Naive B cell (primary cell): ENCODE measurements at regions not wholly inside any gene's neighbourhood (a gene's known extent, or its start where the extent isn't known, plus 50 kb on each side); places are given as distances from the start of the nearest gene placed in this dataset.

ENCODE experiments used
- ATAC-seq, 2 donors: fragments of 150-1000 bp; cut with Tn5 transposase; 2 replicates each; pipeline ENCODE4 v1.10.0; 2021; ENCODE audit warnings: low read depth in 2 of 2, mild to moderate bottlenecking in 2 of 2, moderate library complexity in 2 of 2
- DNase-seq: peaks from one replicate; pipeline ENCODE4 v3.0.0; 2022
- H3K27ac Mint-ChIP-seq, 6 donors: one replicate each; pipeline ENCODE4 v1.8.0; 2020 to 2022; ENCODE audit warnings: mild to moderate bottlenecking in 6 of 6, mixed read lengths in 6 of 6, moderate library complexity in 5 of 6, inconsistent platforms in 2 of 6
- H3K27me3 Mint-ChIP-seq, 3 donors: one replicate each; pipeline ENCODE4 v1.8.0; 2021 to 2022; ENCODE audit warnings: mixed read lengths in 3 of 3, mild to moderate bottlenecking in 1 of 3
- H3K36me3 Mint-ChIP-seq, 2 donors: one replicate each; pipeline ENCODE4 v1.8.0; 2020 to 2022; ENCODE audit warnings: mixed read lengths in 2 of 2, inconsistent platforms in 1 of 2, mild to moderate bottlenecking in 1 of 2
- H3K4me1 Mint-ChIP-seq, 3 donors: one replicate each; pipeline ENCODE4 v1.8.0; 2020 to 2022; ENCODE audit warnings: mixed read lengths in 3 of 3, inconsistent platforms in 1 of 3, mild to moderate bottlenecking in 1 of 3, moderate library complexity in 1 of 3
- H3K4me3 Mint-ChIP-seq, 8 donors: one replicate each; pipeline ENCODE4 v1.8.0; 2020 to 2022; ENCODE audit warnings: mild to moderate bottlenecking in 8 of 8, mixed read lengths in 8 of 8, moderate library complexity in 8 of 8, inconsistent platforms in 2 of 8
- H3K9me3 Mint-ChIP-seq, 7 donors: one replicate each; pipeline ENCODE4 v1.8.0; 2020 to 2022; ENCODE audit warnings: mixed read lengths in 7 of 7, mild to moderate bottlenecking in 5 of 7, inconsistent platforms in 2 of 7, moderate library complexity in 1 of 7

DNA sequence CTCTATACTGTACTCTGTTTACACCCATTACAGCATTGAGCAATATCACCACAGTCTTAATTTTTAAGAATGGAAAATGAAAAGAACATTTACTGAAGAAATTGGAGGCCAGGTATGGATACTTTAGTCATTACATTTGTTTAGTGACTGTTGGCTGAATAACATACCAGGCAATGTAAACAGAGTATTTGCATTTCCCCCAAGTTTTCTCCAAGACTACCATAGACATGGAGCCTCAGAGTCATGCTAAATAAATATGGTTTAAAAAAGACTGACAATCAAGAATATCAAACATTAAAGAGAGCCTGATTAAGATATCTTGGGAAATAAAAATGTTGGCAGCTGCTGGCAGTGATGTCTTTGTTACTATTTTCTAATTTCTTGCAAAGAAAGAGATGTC lies 136.9 kb upstream of the ADAMTS5 start:
- Mint-ChIP-seq H3K4me1 (no peaks in the 10 kb centered on the region), H3K36me3 (no peaks in the 10 kb centered on the region), H3K27ac (no peak overlapping the region), H3K27me3 (no peaks in the 10 kb centered on the region), H3K4me3 (no peak overlapping the region), H3K9me3 (peaks cover 0 to 9% (median 3%) of the 10 kb centered on the region in 7 donors)
- no peak for ATAC-seq
- DNase-seq: no peak

GRCh38 chr21:27101523-27101922 lies 134.6 kb upstream of the ADAMTS5 start:
- Mint-ChIP-seq H3K4me1 (no peaks in the 10 kb centered on the region), H3K27me3 (no peaks in the 10 kb centered on the region), H3K4me3 (no peak overlapping the region), H3K27ac (no peak overlapping the region), H3K9me3 (peaks cover 0 to 13% (median 5%) of the 10 kb centered on the region in 7 donors), H3K36me3 (no peaks in the 10 kb centered on the region)
- DNase-seq (no peak), ATAC-seq (no peak)

DNA sequence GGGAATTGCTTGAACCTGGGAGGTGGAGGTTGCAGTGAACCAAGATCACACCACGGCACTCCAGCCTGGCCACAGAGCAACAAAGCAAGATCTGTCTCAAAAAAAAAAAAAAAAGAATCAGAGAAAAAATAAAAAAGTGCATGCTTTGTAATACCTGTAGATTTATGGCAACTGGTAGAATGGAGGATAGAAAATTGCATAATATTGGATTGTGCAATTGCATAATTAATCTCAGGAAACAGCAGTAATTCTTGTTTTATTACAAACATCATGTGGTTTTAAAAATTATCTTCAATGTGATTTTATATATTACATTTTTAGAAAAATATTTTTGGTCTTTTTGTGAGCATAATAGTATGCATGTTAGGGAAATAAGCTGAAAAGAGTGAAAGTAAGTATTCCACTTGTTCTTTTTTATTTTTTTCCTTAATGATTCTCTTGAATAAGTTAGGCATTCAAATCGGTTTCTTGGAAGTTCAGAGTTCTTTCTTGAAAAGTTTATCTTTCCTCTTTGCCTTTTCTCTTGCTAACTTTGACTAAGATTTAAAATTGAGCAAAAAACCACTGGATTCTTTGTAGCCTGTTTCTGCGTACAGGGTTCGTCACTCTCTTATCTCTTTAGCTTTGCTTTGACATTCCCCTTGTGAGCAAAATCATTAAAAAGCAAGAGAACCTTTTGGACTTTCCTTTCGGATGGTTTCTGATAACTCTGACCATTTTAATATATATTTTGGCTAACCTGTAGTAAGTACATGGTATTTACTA lies 127.5 kb upstream of the ADAMTS5 start:
- Mint-ChIP-seq H3K27ac (no peak overlapping the region), H3K36me3 (no peaks in the 10 kb centered on the region), H3K4me1 (no peaks in the 10 kb centered on the region), H3K27me3 (no peaks in the 10 kb centered on the region), H3K9me3 (peaks cover 0 to 8% (median under 1%) of the 10 kb centered on the region in 7 donors), H3K4me3 (no peak overlapping the region)
- DNase-seq (no peak), ATAC-seq (no peak)

GRCh38 chr21:27086630-27087029 lies 119.7 kb upstream of the ADAMTS5 start:
- DNase-seq: no peak
- Mint-ChIP-seq H3K9me3 (peaks cover 0 to 5% (median 2%) of the 10 kb centered on the region in 7 donors), H3K4me1 (no peaks in the 10 kb centered on the region), H3K27me3 (no peaks in the 10 kb centered on the region), H3K27ac (no peak overlapping the region), H3K36me3 (no peaks in the 10 kb centered on the region), H3K4me3 (no peak overlapping the region)
- ATAC-seq: no peak

GRCh38 chr21:27086186-27086585 lies 119.3 kb upstream of the ADAMTS5 start:
- Mint-ChIP-seq H3K4me3 (no peak overlapping the region), H3K4me1 (no peaks in the 10 kb centered on the region), H3K27ac (no peak overlapping the region), H3K27me3 (no peaks in the 10 kb centered on the region), H3K9me3 (peaks cover 0 to 5% (median 2%) of the 10 kb centered on the region in 7 donors), H3K36me3 (no peaks in the 10 kb centered on the region)
- no peak for DNase-seq
- no peak for ATAC-seq

- H3K27me3 Mint-ChIP-seq: no peaks in the 10 kb centered on the region
- DNase-seq (no peak), ATAC-seq (no peak)
Observed at GRCh38 chr21:27085387-27085786, 118.5 kb upstream of the ADAMTS5 start.

GRCh38 chr21:27083144-27083543 lies 116.3 kb upstream of the ADAMTS5 start:
- H3K27me3 Mint-ChIP-seq: no peaks in the 10 kb centered on the region
- peaks cover 0 to 5% (median 4%) of the 10 kb centered on the region in 7 donors for H3K9me3 Mint-ChIP-seq
- ATAC-seq: no peak
- no peak overlapping the region for H3K4me3 Mint-ChIP-seq
- H3K27ac Mint-ChIP-seq: no peak overlapping the region
- no peaks in the 10 kb centered on the region for H3K4me1 Mint-ChIP-seq
- DNase-seq: no peak
- no peaks in the 10 kb centered on the region for H3K36me3 Mint-ChIP-seq

More at GRCh38 chr21:27085387-27085786, 118.5 kb upstream of the ADAMTS5 start:
- H3K4me1 Mint-ChIP-seq: no peaks in the 10 kb centered on the region
- H3K4me3 Mint-ChIP-seq: no peak overlapping the region
- no peaks in the 10 kb centered on the region for H3K36me3 Mint-ChIP-seq
- H3K27ac Mint-ChIP-seq: no peak overlapping the region
- peaks cover 0 to 5% (median 4%) of the 10 kb centered on the region in 7 donors for H3K9me3 Mint-ChIP-seq

DNA sequence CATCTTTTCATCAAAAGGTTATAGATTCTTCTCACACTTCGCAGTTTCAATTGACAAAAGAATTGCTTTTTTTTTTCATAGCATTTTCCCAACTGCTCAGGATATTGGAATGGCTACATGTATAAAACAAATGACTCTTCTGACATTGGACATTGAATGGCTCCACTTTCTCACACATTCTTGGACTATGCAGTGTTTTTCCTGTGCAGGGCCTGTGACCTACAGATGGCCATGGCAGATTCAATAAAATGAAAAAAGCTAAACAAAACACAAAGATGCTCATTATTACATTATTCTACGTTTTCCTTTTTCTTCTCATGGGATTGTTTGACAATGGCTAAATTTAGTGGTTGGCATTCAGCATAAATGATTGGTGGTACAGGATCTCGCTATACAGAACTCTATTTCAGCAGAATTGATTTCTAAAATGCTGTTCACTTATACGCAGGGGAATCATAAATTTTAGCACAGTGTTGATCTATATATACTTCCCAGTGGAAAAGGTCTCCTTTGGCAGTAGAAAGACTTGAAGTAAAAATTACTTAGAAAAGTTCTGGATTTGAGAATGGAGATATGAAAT lies 115.6 kb upstream of the ADAMTS5 start:
- Mint-ChIP-seq H3K27me3 (no peaks in the 10 kb centered on the region), H3K9me3 (peaks cover 0 to 5% (median 4%) of the 10 kb centered on the region in 7 donors), H3K27ac (no peak overlapping the region), H3K4me1 (no peaks in the 10 kb centered on the region), H3K4me3 (no peak overlapping the region), H3K36me3 (no peaks in the 10 kb centered on the region)
- DNase-seq: no peak
- ATAC-seq: no peak

GRCh38 chr21:27079636-27080240 lies 112.8 kb upstream of the ADAMTS5 start:
- DNase-seq (no peak), ATAC-seq (no peak)
- Mint-ChIP-seq H3K4me3 (no peak overlapping the region), H3K9me3 (peaks cover 0 to 5% (median 2%) of the 10 kb centered on the region in 7 donors), H3K4me1 (no peaks in the 10 kb centered on the region), H3K27ac (no peak overlapping the region), H3K27me3 (no peaks in the 10 kb centered on the region), H3K36me3 (no peaks in the 10 kb centered on the region)

DNA sequence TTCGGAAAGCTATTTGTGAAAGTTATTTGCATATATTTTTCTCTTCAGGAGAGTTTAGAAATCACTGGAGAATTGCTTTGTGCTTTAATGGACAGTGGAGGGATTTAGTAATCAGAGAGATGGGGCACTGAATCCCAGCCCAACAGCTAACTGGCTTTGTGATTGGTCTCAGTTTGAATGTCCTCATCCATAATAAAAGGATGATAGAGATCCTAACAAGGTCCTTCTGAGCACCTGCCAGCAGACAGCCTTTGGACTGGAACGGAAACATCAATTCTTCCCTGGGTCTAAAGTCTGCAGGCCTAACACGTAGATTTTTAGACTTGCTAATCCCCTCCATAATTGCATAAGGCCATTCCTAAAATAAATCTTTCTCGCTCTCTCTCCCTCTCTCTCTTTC lies 112.0 kb upstream of the ADAMTS5 start:
- Mint-ChIP-seq H3K27ac (no peak overlapping the region), H3K9me3 (peaks cover 0 to 4% (median 2%) of the 10 kb centered on the region in 7 donors), H3K36me3 (no peaks in the 10 kb centered on the region), H3K27me3 (no peaks in the 10 kb centered on the region), H3K4me1 (no peaks in the 10 kb centered on the region), H3K4me3 (no peak overlapping the region)
- ATAC-seq (no peak), DNase-seq (no peak)

GRCh38 chr21:27077501-27077900 lies 110.6 kb upstream of the ADAMTS5 start:
- Mint-ChIP-seq H3K27me3 (no peaks in the 10 kb centered on the region), H3K36me3 (no peaks in the 10 kb centered on the region), H3K4me3 (no peak overlapping the region), H3K4me1 (no peaks in the 10 kb centered on the region), H3K9me3 (peaks cover 0 to 3% (median 0%) of the 10 kb centered on the region in 7 donors), H3K27ac (no peak overlapping the region)
- ATAC-seq (no peak), DNase-seq (no peak)

- Mint-ChIP-seq H3K4me3 (no peak overlapping the region), H3K27me3 (no peaks in the 10 kb centered on the region), H3K36me3 (no peaks in the 10 kb centered on the region), H3K9me3 (peaks cover 0 to 5% (median 2%) of the 10 kb centered on the region in 7 donors), H3K27ac (no peak overlapping the region), H3K4me1 (no peaks in the 10 kb centered on the region)
- ATAC-seq (no peak), DNase-seq (no peak)
Observed at GRCh38 chr21:27076025-27076424, 109.1 kb upstream of the ADAMTS5 start.

DNA sequence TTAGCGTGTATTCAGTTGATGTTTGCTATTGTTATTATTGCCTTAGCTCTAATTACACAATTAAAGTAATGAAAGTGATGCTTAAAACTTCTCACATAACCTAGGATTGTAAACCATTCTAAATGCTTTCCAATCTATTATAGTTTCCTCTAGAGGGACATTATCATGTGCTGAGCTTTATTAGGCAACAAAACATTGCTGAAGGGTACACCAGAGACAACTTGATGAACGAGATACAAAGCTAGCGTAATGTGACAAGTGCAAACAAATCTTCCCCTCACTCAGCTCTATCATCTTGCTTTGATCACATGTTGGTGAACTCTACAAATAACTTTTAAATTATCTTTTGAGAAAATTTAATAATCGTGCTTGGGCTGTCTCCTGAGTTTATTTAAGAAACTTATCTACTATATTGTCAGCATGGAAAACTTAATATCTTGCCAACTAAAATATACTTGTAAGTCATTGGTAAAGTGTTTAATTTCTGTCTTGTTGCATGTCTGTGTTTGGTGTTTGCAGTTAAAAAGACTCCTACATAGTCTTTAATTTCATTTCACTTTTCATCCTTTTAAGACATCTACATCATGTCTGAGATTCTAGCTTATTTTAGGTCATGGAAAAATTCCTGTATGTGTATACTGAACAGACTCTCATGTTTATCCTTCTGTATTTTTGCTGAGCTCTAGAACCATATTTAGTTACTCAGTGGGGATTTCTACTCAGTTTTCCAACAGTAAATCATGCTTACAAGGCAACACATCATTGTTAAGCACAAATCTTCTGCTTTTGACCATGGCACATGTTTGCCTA lies 104.2 kb upstream of the ADAMTS5 start:
- no peaks in the 10 kb centered on the region for H3K36me3 Mint-ChIP-seq
- DNase-seq: no peak
- no peak overlapping the region for H3K4me3 Mint-ChIP-seq
- ATAC-seq: no peak
- H3K9me3 Mint-ChIP-seq: peaks cover 0 to 5% (median 2%) of the 10 kb centered on the region in 7 donors
- no peak overlapping the region for H3K27ac Mint-ChIP-seq
- no peaks in the 10 kb centered on the region for H3K4me1 Mint-ChIP-seq
- no peaks in the 10 kb centered on the region for H3K27me3 Mint-ChIP-seq
